Gastrocnemius medialis (tissue), 4 donors: ENCODE measurements at regions not wholly inside any gene's neighbourhood (a gene's known extent, or its start where the extent isn't known, plus 50 kb on each side); places are given as distances from the start of the nearest gene placed in this dataset.

ENCODE experiments used
- ATAC-seq, 2 donors: fragments of 150-250 bp; one replicate each; pipeline ENCODE4 v1.9.1; 2016
- DNase-seq, 2 donors: peaks; one replicate each; pipeline ENCODE4 v3.0.0-alpha.2; 2019
- H3K27ac ChIP-seq, 4 donors: fragments of 200-600 bp; sonication (generic); 1 replicate in 1 of 4; 2 replicates in 3 of 4; pipeline ENCODE4 v1.5.1; 2016 to 2018; ENCODE audit warnings: mild to moderate bottlenecking in 2 of 4, moderate library complexity in 1 of 4
- H3K27me3 ChIP-seq, 3 donors: fragments of 200-600 bp; sonication (generic) in 2 of 3; 1 replicate in 1 of 3; 2 replicates in 2 of 3; pipeline versions ENCODE4 v1.5.1 to v1.6.0; 2016 to 2019; ENCODE audit warnings: mild to moderate bottlenecking in 1 of 3, moderate library complexity in 1 of 3
- H3K36me3 ChIP-seq, 2 donors: fragments of 200-600 bp; sonication (generic) in 1 of 2; one replicate each; pipeline ENCODE4 v1.5.1; 2017 to 2018
- H3K4me1 ChIP-seq, 2 donors: fragments of 200-600 bp; sonication (generic) in 1 of 2; one replicate each; pipeline ENCODE4 v1.5.1; 2016 to 2017; ENCODE audit warnings: mild to moderate bottlenecking in 2 of 2
- H3K4me3 ChIP-seq, 4 donors: fragments of 200-600 bp; sonication (generic) in 3 of 4; 1 replicate in 1 of 4; 2 replicates in 3 of 4; pipeline ENCODE4 v1.5.1; 2016 to 2019; ENCODE audit warnings: mild to moderate bottlenecking in 2 of 4
- H3K9me3 ChIP-seq, 3 donors: fragments of 200-600 bp; sonication (generic) in 2 of 3; 1 replicate in 1 of 3; 2 replicates in 2 of 3; pipeline ENCODE4 v1.5.1; 2016 to 2019
- CTCF ChIP-seq, 5 experiments: fragments of 450-650 bp in 3 of 5; fragments of 200-600 bp in 2 of 5; sonication (generic) in 2 of 5; IDR thresholded peaks in 4 of 5; conservative IDR thresholded peaks in 1 of 5; 1 replicate in 4 of 5; 2 replicates in 1 of 5; pipeline ENCODE4 v1.5.1; 2016 to 2019; ENCODE audit warnings: antibody characterized with exemption in 5 of 5, mild to moderate bottlenecking in 3 of 5, moderate library complexity in 3 of 5
- POLR2A ChIP-seq, 2 donors: fragments of 450-650 bp; IDR thresholded peaks; one replicate each; pipeline ENCODE4 v1.6.1; 2017; ENCODE audit warnings: antibody characterized with exemption in 2 of 2, mild to moderate bottlenecking in 2 of 2, moderate library complexity in 2 of 2
- in situ Hi-C, 4 donors: fragments of 200-750 bp; cut with MboI; loops; one replicate each; pipeline versions ENCODE4 v1.15.0 to v1.8.0; 2017; ENCODE audit warnings: low sequenced_read_pairs in 4 of 4
- intact Hi-C: fragments of 100-400 bp; cut with DNase I; formaldehyde crosslinking; loops from one replicate; pipeline ENCODE4 v1.15.1; 2023; ENCODE audit warnings: low total_unique reads

GRCh38 chr13:92951273-92951890, 275.2 kb upstream of the GPC6 start:
- no peaks in the 10 kb centered on the region for H3K4me1 ChIP-seq
- H3K4me3 ChIP-seq, result no peak overlapping the region
- no peak overlapping the region for H3K27ac ChIP-seq
- H3K27me3 ChIP-seq, result no peaks in the 10 kb centered on the region
- DNase-seq (no peak), ATAC-seq (no peak)
- no peaks in the 10 kb centered on the region for H3K9me3 ChIP-seq
- H3K36me3 ChIP-seq, result no peaks in the 10 kb centered on the region
- intact Hi-C loops, result no loop called here
- in situ Hi-C loops, result no loop called here
- TF ChIP-seq POLR2A (IDR thresholded peaks at IDR 0.05), result no peak

GRCh38 chr13:92952161-92952560, 274.4 kb upstream of the GPC6 start:
- Histone ChIP-seq H3K36me3 (no peaks in the 10 kb centered on the region), H3K9me3 (no peaks in the 10 kb centered on the region), H3K27me3 (no peaks in the 10 kb centered on the region), H3K4me1 (no peaks in the 10 kb centered on the region), H3K4me3 (no peak overlapping the region), H3K27ac (no peak overlapping the region)
- in situ Hi-C loops, result no loop called here
- TF ChIP-seq CTCF (IDR thresholded peaks at IDR 0.05 in 4 of 5, conservative IDR thresholded peaks at IDR 0.05 in 1 of 5) (no peak), POLR2A (IDR thresholded peaks at IDR 0.05) (no peak)
- intact Hi-C loops, result no loop called here
- DNase-seq, result no peak
- no peak for ATAC-seq

GRCh38 chr13:92954746-92955145, 271.9 kb upstream of the GPC6 start:
- Histone ChIP-seq H3K27me3 (no peaks in the 10 kb centered on the region), H3K4me3 (no peak overlapping the region), H3K4me1 (no peaks in the 10 kb centered on the region), H3K36me3 (no peaks in the 10 kb centered on the region), H3K27ac (no peak overlapping the region), H3K9me3 (no peaks in the 10 kb centered on the region)
- ATAC-seq, result no peak
- in situ Hi-C loops (no loop called here), intact Hi-C loops (no loop called here)
- no peak for DNase-seq
- TF ChIP-seq CTCF (IDR thresholded peaks at IDR 0.05 in 4 of 5, conservative IDR thresholded peaks at IDR 0.05 in 1 of 5), result no peak
- no peak for TF ChIP-seq POLR2A (IDR thresholded peaks at IDR 0.05)

- no peak overlapping the region for H3K27ac ChIP-seq
- H3K4me1 ChIP-seq, result no peaks in the 10 kb centered on the region
- in situ Hi-C loops, result no loop called here
- intact Hi-C loops, result no loop called here
- no peak for DNase-seq
- H3K27me3 ChIP-seq, result no peaks in the 10 kb centered on the region
- H3K9me3 ChIP-seq, result no peaks in the 10 kb centered on the region
- no peaks in the 10 kb centered on the region for H3K36me3 ChIP-seq
- no peak for TF ChIP-seq POLR2A (IDR thresholded peaks at IDR 0.05)
- TF ChIP-seq CTCF (IDR thresholded peaks at IDR 0.05 in 4 of 5, conservative IDR thresholded peaks at IDR 0.05 in 1 of 5), result no peak
- no peak overlapping the region for H3K4me3 ChIP-seq
- no peak for ATAC-seq
Measured at GRCh38 chr13:92959790-92960189, 266.8 kb upstream of the GPC6 start.

GRCh38 chr13:92963029-92963428, 263.6 kb upstream of the GPC6 start:
- no peak for DNase-seq
- no peak for ATAC-seq
- Histone ChIP-seq H3K9me3 (no peaks in the 10 kb centered on the region), H3K4me3 (no peak overlapping the region), H3K36me3 (no peaks in the 10 kb centered on the region), H3K27ac (no peak overlapping the region), H3K27me3 (no peaks in the 10 kb centered on the region), H3K4me1 (no peaks in the 10 kb centered on the region)
- in situ Hi-C loops, result no loop called here
- intact Hi-C loops, result no loop called here
- no peak for TF ChIP-seq CTCF (IDR thresholded peaks at IDR 0.05 in 4 of 5, conservative IDR thresholded peaks at IDR 0.05 in 1 of 5)
- no peak for TF ChIP-seq POLR2A (IDR thresholded peaks at IDR 0.05)
